Activated T-helper 17 cell treated with anti-CD3 and anti-CD28 coated beads, Interleukin-2, amount 50 U/mL, for 72 hours (primary cell): ENCODE measurements at regions not wholly inside any gene's neighbourhood (a gene's known extent, or its start where the extent isn't known, plus 50 kb on each side); places are given as distances from the start of the nearest gene placed in this dataset.

Experiments
- ATAC-seq: fragments of 150-1000 bp; cut with Tn5 transposase; replicated peaks from 2 replicates; pipeline ENCODE4 v1.10.0; 2021; ENCODE audit warnings: mild to moderate bottlenecking, moderate library complexity
- H3K27ac Mint-ChIP-seq: one replicate; pipeline ENCODE4 v1.8.0; 2022; ENCODE audit warnings: mixed read lengths
- H3K27me3 Mint-ChIP-seq: one replicate; pipeline ENCODE4 v1.8.0; 2022; ENCODE audit warnings: mixed read lengths
- H3K36me3 Mint-ChIP-seq: one replicate; pipeline ENCODE4 v1.8.0; 2022; ENCODE audit warnings: low read depth, mild to moderate bottlenecking, mixed read lengths
- H3K4me1 Mint-ChIP-seq: one replicate; pipeline ENCODE4 v1.8.0; 2022; ENCODE audit warnings: mixed read lengths
- H3K4me3 Mint-ChIP-seq: one replicate; pipeline ENCODE4 v1.8.0; 2022; ENCODE audit warnings: mild to moderate bottlenecking, mixed read lengths
- H3K9me3 Mint-ChIP-seq: one replicate; pipeline ENCODE4 v1.8.0; 2022; ENCODE audit warnings: mixed read lengths

GRCh38 chr6:14440215-14440910 is 322.8 kb downstream of the CD83 start:
- no peak for ATAC-seq
- Mint-ChIP-seq H3K9me3 (no peaks in the 10 kb centered on the region), H3K4me3 (no peak overlapping the region), H3K27me3 (no peaks in the 10 kb centered on the region), H3K36me3 (no peaks in the 10 kb centered on the region), H3K4me1 (no peaks in the 10 kb centered on the region), H3K27ac (no peak overlapping the region)

GRCh38 chr6:14440940-14441781 is 323.6 kb downstream of the CD83 start:
- H3K4me1 Mint-ChIP-seq = no peaks in the 10 kb centered on the region
- no peaks in the 10 kb centered on the region for H3K27me3 Mint-ChIP-seq
- no peak overlapping the region for H3K4me3 Mint-ChIP-seq
- no peaks in the 10 kb centered on the region for H3K9me3 Mint-ChIP-seq
- H3K27ac Mint-ChIP-seq = no peak overlapping the region
- ATAC-seq = no peak
- H3K36me3 Mint-ChIP-seq = no peaks in the 10 kb centered on the region

- no peak overlapping the region for H3K27ac Mint-ChIP-seq
- peaks cover 2% of the 10 kb centered on the region for H3K4me1 Mint-ChIP-seq
- H3K36me3 Mint-ChIP-seq = no peaks in the 10 kb centered on the region
- ATAC-seq = no peak
- H3K4me3 Mint-ChIP-seq = no peak overlapping the region
- H3K27me3 Mint-ChIP-seq = no peaks in the 10 kb centered on the region
- H3K9me3 Mint-ChIP-seq = no peaks in the 10 kb centered on the region
These were observed 324.7 kb downstream of the CD83 start for GRCh38 chr6:14442242-14442641.

- Mint-ChIP-seq H3K36me3 (no peaks in the 10 kb centered on the region), H3K4me3 (no peak overlapping the region), H3K27ac (no peak overlapping the region), H3K4me1 (peaks cover 5% of the 10 kb centered on the region), H3K9me3 (no peaks in the 10 kb centered on the region), H3K27me3 (no peaks in the 10 kb centered on the region)
- ATAC-seq = no peak
These were observed 326.2 kb downstream of the CD83 start for GRCh38 chr6:14443629-14444268.

GRCh38 chr6:14444295-14444972 is 326.9 kb downstream of the CD83 start:
- Mint-ChIP-seq H3K36me3 (no peaks in the 10 kb centered on the region), H3K4me3 (no peak overlapping the region), H3K9me3 (no peaks in the 10 kb centered on the region), H3K27ac (no peak overlapping the region), H3K4me1 (peaks cover 7% of the 10 kb centered on the region), H3K27me3 (no peaks in the 10 kb centered on the region)
- no peak for ATAC-seq

GRCh38 chr6:14447240-14447639 is 329.7 kb downstream of the CD83 start:
- Mint-ChIP-seq H3K27ac (no peak overlapping the region), H3K4me1 (peaks cover 16% of the 10 kb centered on the region), H3K4me3 (no peak overlapping the region), H3K9me3 (no peaks in the 10 kb centered on the region), H3K27me3 (no peaks in the 10 kb centered on the region), H3K36me3 (no peaks in the 10 kb centered on the region)
- ATAC-seq = no peak

GRCh38 chr6:14448246-14448645 is 330.7 kb downstream of the CD83 start:
- H3K9me3 Mint-ChIP-seq = no peaks in the 10 kb centered on the region
- no peak overlapping the region for H3K4me3 Mint-ChIP-seq
- H3K36me3 Mint-ChIP-seq = no peaks in the 10 kb centered on the region
- H3K27me3 Mint-ChIP-seq = no peaks in the 10 kb centered on the region
- H3K27ac Mint-ChIP-seq = no peak overlapping the region
- no peak for ATAC-seq
- H3K4me1 Mint-ChIP-seq = peaks cover 24% of the 10 kb centered on the region

GRCh38 chr6:14450133-14450504 is 332.5 kb downstream of the CD83 start:
- H3K9me3 Mint-ChIP-seq = no peaks in the 10 kb centered on the region
- H3K36me3 Mint-ChIP-seq = no peaks in the 10 kb centered on the region
- H3K27me3 Mint-ChIP-seq = no peaks in the 10 kb centered on the region
- peaks cover 37% of the 10 kb centered on the region for H3K4me1 Mint-ChIP-seq
- no peak overlapping the region for H3K27ac Mint-ChIP-seq
- peak overlapping the region; percentile 26 for H3K4me3 Mint-ChIP-seq
- ATAC-seq = no peak

GRCh38 chr6:14450578-14450977 is 333.0 kb downstream of the CD83 start:
- no peak overlapping the region for H3K27ac Mint-ChIP-seq
- no peaks in the 10 kb centered on the region for H3K27me3 Mint-ChIP-seq
- H3K4me1 Mint-ChIP-seq = peaks cover 41% of the 10 kb centered on the region
- H3K9me3 Mint-ChIP-seq = no peaks in the 10 kb centered on the region
- no peaks in the 10 kb centered on the region for H3K36me3 Mint-ChIP-seq
- ATAC-seq = no peak
- peak overlapping the region; percentile 26 for H3K4me3 Mint-ChIP-seq

- Mint-ChIP-seq H3K27ac (peak overlapping the region; percentile 78), H3K9me3 (no peaks in the 10 kb centered on the region), H3K27me3 (no peaks in the 10 kb centered on the region), H3K4me3 (peak overlapping the region; percentile 43), H3K4me1 (peaks cover 44% of the 10 kb centered on the region), H3K36me3 (no peaks in the 10 kb centered on the region)
- no peak for ATAC-seq
These were observed 334.2 kb downstream of the CD83 start for GRCh38 chr6:14451594-14452374.

- Mint-ChIP-seq H3K4me1 (peaks cover 40% of the 10 kb centered on the region), H3K36me3 (no peaks in the 10 kb centered on the region), H3K4me3 (peak overlapping the region; percentile 43), H3K27ac (peak overlapping the region; percentile 78), H3K9me3 (no peaks in the 10 kb centered on the region), H3K27me3 (no peaks in the 10 kb centered on the region)
- peak; percentile 83 for ATAC-seq
These were observed 335.3 kb downstream of the CD83 start for GRCh38 chr6:14452567-14453527.

- peak overlapping the region; percentile 43 for H3K4me3 Mint-ChIP-seq
- no peaks in the 10 kb centered on the region for H3K36me3 Mint-ChIP-seq
- peak overlapping the region; percentile 78 for H3K27ac Mint-ChIP-seq
- peaks cover 40% of the 10 kb centered on the region for H3K4me1 Mint-ChIP-seq
- ATAC-seq = peak; percentile 23
- H3K9me3 Mint-ChIP-seq = no peaks in the 10 kb centered on the region
- H3K27me3 Mint-ChIP-seq = no peaks in the 10 kb centered on the region
These were observed 336.3 kb downstream of the CD83 start for GRCh38 chr6:14453712-14454472.

- H3K4me3 Mint-ChIP-seq = peak overlapping the region; percentile 43
- H3K27ac Mint-ChIP-seq = peak overlapping the region; percentile 78
- no peaks in the 10 kb centered on the region for H3K9me3 Mint-ChIP-seq
- H3K4me1 Mint-ChIP-seq = peaks cover 38% of the 10 kb centered on the region
- no peaks in the 10 kb centered on the region for H3K27me3 Mint-ChIP-seq
- no peaks in the 10 kb centered on the region for H3K36me3 Mint-ChIP-seq
- no peak for ATAC-seq
These were observed 336.9 kb downstream of the CD83 start for GRCh38 chr6:14454473-14454775.
